Cardiac fibroblast (primary cell): ENCODE measurements at regions not wholly inside any gene's neighbourhood (a gene's known extent, or its start where the extent isn't known, plus 50 kb on each side); places are given as distances from the start of the nearest gene placed in this dataset.

Experiments
- DNase-seq, 2 donors: peaks; one replicate each; pipeline versions ENCODE4 v3.0.0 to v3.0.0-alpha.2; 2010; ENCODE audit warnings: low read depth in 2 of 2
- H3K4me3 ChIP-seq, 2 donors: replicated peaks in 1 of 2; 1 replicate in 1 of 2; 2 replicates in 1 of 2; pipeline ENCODE4 v1.5.1; 2011; ENCODE audit warnings: low read depth in 2 of 2, low read length in 2 of 2, mild to moderate bottlenecking in 2 of 2, moderate library complexity in 1 of 2
- CTCF ChIP-seq: IDR thresholded peaks from one replicate; pipeline ENCODE4 v1.5.1; 2011; ENCODE audit warnings: low read depth, mild to moderate bottlenecking, low read length, inconsistent platforms

GRCh38 chr5:145236983-145237382 lies 598.2 kb downstream of the PRELID2 start:
- TF ChIP-seq CTCF: no peak
- no peak overlapping the region for H3K4me3 ChIP-seq
- peak in 1 of 2 donors; percentile 17 for DNase-seq

GRCh38 chr5:145236127-145236526 lies 599.0 kb downstream of the PRELID2 start:
- H3K4me3 ChIP-seq: no peak overlapping the region
- DNase-seq: peak in 1 of 2 donors; percentile 53
- no peak for TF ChIP-seq CTCF

- no peak overlapping the region for H3K4me3 ChIP-seq
- no peak for DNase-seq
- no peak for TF ChIP-seq CTCF
Measured at GRCh38 chr5:145233461-145233860, 601.7 kb downstream of the PRELID2 start.

GRCh38 chr5:145230781-145231180 lies 604.4 kb downstream of the PRELID2 start:
- H3K4me3 ChIP-seq: no peak overlapping the region
- no peak for TF ChIP-seq CTCF
- DNase-seq: no peak

GRCh38 chr5:145228564-145228963 lies 606.6 kb downstream of the PRELID2 start:
- DNase-seq: no peak
- no peak overlapping the region for H3K4me3 ChIP-seq
- no peak for TF ChIP-seq CTCF

- DNase-seq: no peak
- H3K4me3 ChIP-seq: no peak overlapping the region
- no peak for TF ChIP-seq CTCF
Measured at GRCh38 chr5:145227881-145228280, 607.3 kb downstream of the PRELID2 start.

- no peak for TF ChIP-seq CTCF
- DNase-seq: no peak
- H3K4me3 ChIP-seq: no peak overlapping the region
Measured at GRCh38 chr5:145226726-145227125, 608.4 kb downstream of the PRELID2 start.
